Heart right ventricle (tissue), 16 donors: ENCODE measurements at regions not wholly inside any gene's neighbourhood (a gene's known extent, or its start where the extent isn't known, plus 50 kb on each side); places are given as distances from the start of the nearest gene placed in this dataset.
A peak's percentile ranks its signal among the peaks of the same experiment; 100 is the strongest.
"Not testable (repeated sequence)": the region's sequence is repeated elsewhere in the genome, so short reads cannot be mapped to it uniquely, and the experiment has no call there.

Experiments
- ATAC-seq, 8 donors: fragments of 200-7000 bp; cut with Tn5 transposase; one replicate each; pipeline ENCODE4 v1.9.1; 2020; ENCODE audit warnings: mild to moderate bottlenecking in 8 of 8, moderate library complexity in 8 of 8, moderate number of reproducible peaks in 1 of 8
- DNase-seq, 2 donors: peaks; one replicate each; pipeline ENCODE4 v3.0.0-alpha.2; 2020
- H3K27ac ChIP-seq, 10 donors: fragments of 200-600 bp; sonication (generic) in 2 of 10; one replicate each; pipeline versions ENCODE4 v1.5.0 to v1.8.0; 2020 to 2022; ENCODE audit warnings: mild to moderate bottlenecking in 3 of 10
- H3K27me3 ChIP-seq, 7 donors: fragments of 200-600 bp; one replicate each; pipeline ENCODE4 v1.8.0; 2021 to 2022; ENCODE audit warnings: mild to moderate bottlenecking in 2 of 7
- H3K36me3 ChIP-seq, 9 donors: fragments of 200-600 bp; sonication (generic) in 1 of 9; one replicate each; pipeline versions ENCODE4 v1.5.0 to v1.8.0; 2020 to 2022; ENCODE audit warnings: mild to moderate bottlenecking in 2 of 9
- H3K4me1 ChIP-seq, 9 donors: fragments of 200-600 bp; sonication (generic) in 1 of 9; one replicate each; pipeline versions ENCODE4 v1.5.0 to v1.8.0; 2020 to 2022; ENCODE audit warnings: mild to moderate bottlenecking in 4 of 9
- H3K4me3 ChIP-seq, 10 donors: fragments of 200-600 bp; sonication (generic) in 2 of 10; one replicate each; pipeline versions ENCODE4 v1.5.0 to v1.8.0; 2020 to 2022; ENCODE audit warnings: mild to moderate bottlenecking in 7 of 10, moderate library complexity in 2 of 10
- H3K9me3 ChIP-seq, 11 donors: fragments of 200-600 bp in 10 of 11; sonication (generic) in 2 of 11; one replicate each; pipeline versions ENCODE4 v1.5.0 to v1.8.0; 2013 to 2022; ENCODE audit warnings: mild to moderate bottlenecking in 2 of 11, control low read depth in 1 of 11, moderate library complexity in 1 of 11
- WGBS, 2 donors: extraction: QIAGEN DNeasy Blood & Tissue Kit; methylation state at CpG; one replicate each; pipeline ENCODE4 v1.1.7; 2013; ENCODE audit warnings: inconsistent platforms in 1 of 2; 5-methylcytosine and 5-hydroxymethylcytosine counted together
- intact Hi-C, 10 donors: fragments of 100-400 bp; cut with DNase I; formaldehyde crosslinking; loops; one replicate each; pipeline versions ENCODE4 v1.11.1 to v1.14.2; 2022
- TF ChIP-seq, protein P1 (sequence below), 9 donors: fragments of 200-600 bp; sonication (generic) in 2 of 9; IDR thresholded peaks; one replicate each; pipeline versions ENCODE4 v1.5.0 to v1.8.0; 2021 to 2022; ENCODE audit warnings: antibody characterized with exemption in 9 of 9, mild to moderate bottlenecking in 5 of 9, moderate library complexity in 1 of 9
- donor health status: Arrhythmogenic right ventricular cardiomyopathy.
- donor health status: ischemic (EF 13 %, LVEDD 7.1; RV severe dilation, severe dysfunction).
- donor health status: healthy with polysubstance abuse.
- donor health status: DM: no; HTN: yes; CAD: no.
- donor health status: DM: no; HTN: no; CAD: no.
- donor health status: ischemic (EF 25% LVEDD 6.9; RV normal size, moderate dysfunction).
- donor health status: ischemic (EF 25% LVEDD 5.7; RV mildly dilated, moderate dysfunction).
- donor health status: healthy.
- donor health status: DM: yes; HTN: yes; CAD: no.
- donor health status: Ischemic cardiomyopathy.
- donor health status: ischemic (EF 35%, LVEDD 5.7; RV mildly dilated, moderate dysfunction).
- donor health status: nonischemic (EF 11% LVEDD 7.7; RV severe dilation, severe dysfunction).
- donor health status: DM: yes; HTN: yes; CAD: no.
- donor health status: PGD.
- donor health status: ischemic (EF 29% LVEDD 5.4; RV normal size, mild dysfunction).
- donor health status: nonischemic (EF 23%, LVEDD 6.1; RV moderate dilation, normal function).

- DNase-seq (no peak), ATAC-seq (no peak)
- peaks cover 0 to 5% (median 0%) of the 10 kb centered on the region in 11 donors for H3K9me3 ChIP-seq
- H3K27me3 ChIP-seq = no peaks in the 10 kb centered on the region
- no peak overlapping the region for H3K4me3 ChIP-seq
- no peaks in the 10 kb centered on the region for H3K4me1 ChIP-seq
- H3K27ac ChIP-seq = no peak overlapping the region
- WGBS, 2 donors = 84 to 85% methylated on average over 1 of the region's 1 CpG
- intact Hi-C loops = no loop called here
- H3K36me3 ChIP-seq = no peaks in the 10 kb centered on the region
- TF ChIP-seq, protein P1, sequence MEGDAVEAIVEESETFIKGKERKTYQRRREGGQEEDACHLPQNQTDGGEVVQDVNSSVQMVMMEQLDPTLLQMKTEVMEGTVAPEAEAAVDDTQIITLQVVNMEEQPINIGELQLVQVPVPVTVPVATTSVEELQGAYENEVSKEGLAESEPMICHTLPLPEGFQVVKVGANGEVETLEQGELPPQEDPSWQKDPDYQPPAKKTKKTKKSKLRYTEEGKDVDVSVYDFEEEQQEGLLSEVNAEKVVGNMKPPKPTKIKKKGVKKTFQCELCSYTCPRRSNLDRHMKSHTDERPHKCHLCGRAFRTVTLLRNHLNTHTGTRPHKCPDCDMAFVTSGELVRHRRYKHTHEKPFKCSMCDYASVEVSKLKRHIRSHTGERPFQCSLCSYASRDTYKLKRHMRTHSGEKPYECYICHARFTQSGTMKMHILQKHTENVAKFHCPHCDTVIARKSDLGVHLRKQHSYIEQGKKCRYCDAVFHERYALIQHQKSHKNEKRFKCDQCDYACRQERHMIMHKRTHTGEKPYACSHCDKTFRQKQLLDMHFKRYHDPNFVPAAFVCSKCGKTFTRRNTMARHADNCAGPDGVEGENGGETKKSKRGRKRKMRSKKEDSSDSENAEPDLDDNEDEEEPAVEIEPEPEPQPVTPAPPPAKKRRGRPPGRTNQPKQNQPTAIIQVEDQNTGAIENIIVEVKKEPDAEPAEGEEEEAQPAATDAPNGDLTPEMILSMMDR (IDR thresholded peaks at IDR 0.05) = no peak
These were observed 608.0 kb downstream of the COL12A1 start for GRCh38 chr6:74597840-74598239.

- Histone ChIP-seq H3K36me3 (no peaks in the 10 kb centered on the region), H3K4me1 (no peaks in the 10 kb centered on the region), H3K27ac (peak overlapping the region in 1 of 10 donors; percentile 1), H3K9me3 (peaks cover 0 to 6% (median 0%) of the 10 kb centered on the region in 11 donors), H3K27me3 (no peaks in the 10 kb centered on the region), H3K4me3 (no peak overlapping the region)
- 63 to 68% methylated on average over 2 of the region's 2 CpGs for WGBS, 2 donors
- DNase-seq (no peak), ATAC-seq (peak in 1 of 8 donors; percentile 64)
- TF ChIP-seq, protein P1 (IDR thresholded peaks at IDR 0.05) = no peak
- intact Hi-C loops = no loop called here
These were observed 608.6 kb downstream of the COL12A1 start for GRCh38 chr6:74597266-74597665.

GRCh38 chr6:74596588-74596987, 609.3 kb downstream of the COL12A1 start:
- Histone ChIP-seq H3K27me3 (no peaks in the 10 kb centered on the region), H3K4me1 (no peaks in the 10 kb centered on the region), H3K9me3 (peaks cover 0 to 10% (median 1%) of the 10 kb centered on the region in 11 donors), H3K4me3 (no peak overlapping the region), H3K36me3 (no peaks in the 10 kb centered on the region), H3K27ac (no peak overlapping the region)
- intact Hi-C loops = no loop called here
- ATAC-seq (peak in 1 of 8 donors; percentile 56), DNase-seq (no peak)
- TF ChIP-seq, protein P1 (IDR thresholded peaks at IDR 0.05) = no peak

GRCh38 chr6:74594350-74594749, 611.5 kb downstream of the COL12A1 start:
- H3K27me3 ChIP-seq, H3K36me3 ChIP-seq, H3K27ac ChIP-seq, ATAC-seq, DNase-seq, intact Hi-C loops, H3K4me1 ChIP-seq, H3K4me3 ChIP-seq: not testable (repeated sequence)
- 45 to 57% methylated on average over 1 to 2 of the region's 4 CpGs for WGBS, 2 donors
- H3K9me3 ChIP-seq = peaks cover 0 to 21% (median 4%) of the 10 kb centered on the region in 11 donors

- WGBS, 2 donors = 94 to 95% methylated on average over 5 of the region's 5 CpGs
- TF ChIP-seq, protein P1 (IDR thresholded peaks at IDR 0.05) = no peak
- no peaks in the 10 kb centered on the region for H3K27me3 ChIP-seq
- intact Hi-C loops = no loop called here
- peaks cover 0 to 20% (median 4%) of the 10 kb centered on the region in 11 donors for H3K9me3 ChIP-seq
- H3K36me3 ChIP-seq = no peaks in the 10 kb centered on the region
- H3K4me3 ChIP-seq = no peak overlapping the region
- no peak for ATAC-seq
- H3K27ac ChIP-seq = no peak overlapping the region
- no peak for DNase-seq
- H3K4me1 ChIP-seq = no peaks in the 10 kb centered on the region
These were observed 617.6 kb downstream of the COL12A1 start for GRCh38 chr6:74588094-74588832.
